ENCODE measurements at regions not wholly inside any gene's neighbourhood (a gene's known extent, or its start where the extent isn't known, plus 50 kb on each side); places are given as distances from the start of the nearest gene placed in this dataset.

GRCh38 chr16:9141813-9142212 is 50.4 kb downstream of the HAPSTR1 start:
- TF ChIP-seq, protein P1, sequence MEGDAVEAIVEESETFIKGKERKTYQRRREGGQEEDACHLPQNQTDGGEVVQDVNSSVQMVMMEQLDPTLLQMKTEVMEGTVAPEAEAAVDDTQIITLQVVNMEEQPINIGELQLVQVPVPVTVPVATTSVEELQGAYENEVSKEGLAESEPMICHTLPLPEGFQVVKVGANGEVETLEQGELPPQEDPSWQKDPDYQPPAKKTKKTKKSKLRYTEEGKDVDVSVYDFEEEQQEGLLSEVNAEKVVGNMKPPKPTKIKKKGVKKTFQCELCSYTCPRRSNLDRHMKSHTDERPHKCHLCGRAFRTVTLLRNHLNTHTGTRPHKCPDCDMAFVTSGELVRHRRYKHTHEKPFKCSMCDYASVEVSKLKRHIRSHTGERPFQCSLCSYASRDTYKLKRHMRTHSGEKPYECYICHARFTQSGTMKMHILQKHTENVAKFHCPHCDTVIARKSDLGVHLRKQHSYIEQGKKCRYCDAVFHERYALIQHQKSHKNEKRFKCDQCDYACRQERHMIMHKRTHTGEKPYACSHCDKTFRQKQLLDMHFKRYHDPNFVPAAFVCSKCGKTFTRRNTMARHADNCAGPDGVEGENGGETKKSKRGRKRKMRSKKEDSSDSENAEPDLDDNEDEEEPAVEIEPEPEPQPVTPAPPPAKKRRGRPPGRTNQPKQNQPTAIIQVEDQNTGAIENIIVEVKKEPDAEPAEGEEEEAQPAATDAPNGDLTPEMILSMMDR (IDR thresholded peaks at IDR 0.05; ENCODE audit: low read depth, low read length) = no peak
- no peak for DNase-seq (ENCODE audit: extremely low read depth, low read depth)

GRCh38 chr16:9144106-9144505 is 52.7 kb downstream of the HAPSTR1 start:
- TF ChIP-seq, protein P1 (IDR thresholded peaks at IDR 0.05; ENCODE audit: low read depth, low read length) = no peak
- DNase-seq (ENCODE audit: extremely low read depth, low read depth) = no peak

- TF ChIP-seq, protein P1 (IDR thresholded peaks at IDR 0.05; ENCODE audit: low read depth, low read length) = no peak
- no peak for DNase-seq (ENCODE audit: extremely low read depth, low read depth)
Measured at GRCh38 chr16:9148374-9149015, 57.1 kb downstream of the HAPSTR1 start.

GRCh38 chr16:9151074-9151473 is 59.6 kb downstream of the HAPSTR1 start:
- DNase-seq (ENCODE audit: extremely low read depth, low read depth) = no peak
- TF ChIP-seq, protein P1 (IDR thresholded peaks at IDR 0.05; ENCODE audit: low read depth, low read length) = no peak

GRCh38 chr16:9151597-9151996 is 60.2 kb downstream of the HAPSTR1 start:
- TF ChIP-seq, protein P1 (IDR thresholded peaks at IDR 0.05; ENCODE audit: low read depth, low read length) = no peak
- no peak for DNase-seq (ENCODE audit: extremely low read depth, low read depth)

DNA sequence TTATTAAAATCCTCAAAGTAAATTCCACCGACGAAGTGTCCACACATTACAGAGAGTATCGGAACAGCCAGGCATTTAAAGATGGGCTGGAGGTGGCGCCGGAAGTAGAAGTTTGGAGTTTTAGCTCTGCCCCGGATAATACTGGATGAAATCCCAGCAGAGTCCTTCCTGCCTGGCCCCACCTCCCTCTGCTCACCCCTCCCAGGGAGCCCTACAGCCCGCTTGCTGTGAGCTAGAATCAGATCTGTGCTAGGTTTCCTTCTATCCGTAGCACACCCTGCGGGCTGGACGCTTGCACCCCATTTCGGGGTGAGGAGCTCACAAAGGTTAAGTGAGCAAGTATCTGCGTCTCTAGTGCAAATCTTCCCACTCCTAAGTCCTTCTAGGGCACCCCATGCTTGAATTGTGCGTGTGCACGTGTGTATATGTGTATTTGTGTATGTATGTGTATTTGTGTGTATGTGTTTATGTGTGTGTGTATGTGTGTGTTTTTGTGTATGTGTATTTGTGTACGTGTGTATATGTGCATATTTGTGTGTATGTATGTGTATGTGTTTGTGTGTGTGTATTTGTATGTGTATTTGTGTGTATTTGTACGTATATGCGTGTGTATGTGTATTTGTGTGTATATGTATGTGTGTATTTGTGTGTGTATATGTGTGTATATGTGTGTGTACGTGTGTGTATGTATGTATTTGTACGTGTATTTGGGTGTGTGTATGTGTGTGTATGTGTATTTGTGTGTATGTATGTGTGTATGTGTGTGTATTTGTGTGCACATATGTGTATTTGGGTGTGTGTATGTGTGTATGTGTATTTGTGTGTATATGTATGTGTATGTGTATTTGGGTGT is 61.4 kb downstream of the HAPSTR1 start:
- no peak for DNase-seq (ENCODE audit: extremely low read depth, low read depth)
- TF ChIP-seq, protein P1 (IDR thresholded peaks at IDR 0.05; ENCODE audit: low read depth, low read length) = no peak

DNA sequence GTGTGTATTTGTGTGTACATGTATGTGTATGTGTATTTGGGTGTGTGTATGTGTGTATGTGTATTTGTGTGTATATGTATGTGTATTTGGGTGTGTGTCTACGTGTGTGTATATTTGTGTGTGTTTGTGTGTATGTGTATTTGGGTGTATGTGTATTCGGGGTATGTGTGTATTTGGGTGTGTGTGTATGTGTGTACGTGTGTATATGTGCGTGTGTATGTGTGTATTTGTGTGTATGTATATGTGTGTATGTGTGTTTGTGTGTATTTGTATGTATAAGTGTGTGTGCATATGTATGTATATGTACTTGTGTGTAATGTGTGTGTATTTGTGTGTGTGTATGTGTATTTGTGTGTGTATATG is 62.0 kb downstream of the HAPSTR1 start:
- no peak for DNase-seq (ENCODE audit: extremely low read depth, low read depth)
- TF ChIP-seq, protein P1 (IDR thresholded peaks at IDR 0.05; ENCODE audit: low read depth, low read length) = no peak
